HepG2 (cell line): ENCODE measurements at regions not wholly inside any gene's neighbourhood (a gene's known extent, or its start where the extent isn't known, plus 50 kb on each side); places are given as distances from the start of the nearest gene placed in this dataset.

Experiments
- ATAC-seq: fragments of 200-7000 bp; cut with Tn5 transposase; 3 replicates; pipeline ENCODE4 v1.9.1; 2020; ENCODE audit warnings: mild to moderate bottlenecking, moderate library complexity
- BruUV-seq: library from RNA; stranded (reverse); fragments of 400-500 nt; replicated peaks from 2 replicates; lab custom pipeline; 2021; lab: Mats Ljungman, UMichigan
- CTCF ChIA-PET: fragments of 300-600 bp; formaldehyde crosslinking; extraction: SDS; loops from one replicate; lab custom pipeline; 2021; ENCODE audit warnings: low total read pairs, inconsistent platforms, low intra/inter-chr PET ratio; lab: Yijun Ruan, JAX
- POLR2A ChIA-PET: fragments of 350-600 bp; sonication (Branson Sonifier 250); formaldehyde crosslinking; loops from one replicate; lab custom pipeline; 2020; ENCODE audit warnings: antibody characterized with exemption, inconsistent platforms; lab: Yijun Ruan, JAX
- DNase-seq: peaks from one replicate; pipeline ENCODE4 v3.0.0-alpha.2; 2015; ENCODE audit warnings: low spot score
- FAIRE-seq: peaks from 3 replicates; lab custom pipeline; 2011; peaks lifted over from hg19 to GRCh38; lab: Jason Lieb, UNC
- H2AFZ ChIP-seq: one replicate; pipeline ENCODE4 v1.6.1; 2011; ENCODE audit warnings: low read length, inconsistent platforms
- H3K27ac ChIP-seq: fragments of 300-600 bp; 3 replicates; pipeline ENCODE4 v1.8.0; 2011; ENCODE audit warnings: mixed run types, mild to moderate bottlenecking, mixed read lengths, low read length, inconsistent platforms; ENCODE audit not compliant: insufficient read depth; ENCODE audit errors: extremely low read length
- H3K27me3 ChIP-seq, 2 experiments: fragments of 200-600 bp in 1 of 2; 2 replicates in 1 of 2; 3 replicates in 1 of 2; pipeline versions ENCODE4 v1.6.0 to v1.8.0; 2011; ENCODE audit warnings: low read length in 2 of 2, mild to moderate bottlenecking in 2 of 2, moderate library complexity in 2 of 2, inconsistent platforms in 1 of 2; ENCODE audit not compliant: insufficient read depth in 2 of 2, control insufficient read depth in 1 of 2
- H3K36me3 ChIP-seq, 2 experiments: fragments of 200-600 bp in 1 of 2; replicated peaks in 1 of 2; 2 replicates in 1 of 2; 3 replicates in 1 of 2; pipeline versions ENCODE4 v1.5.1 to v1.8.0; 2011; ENCODE audit warnings: low read length in 2 of 2, inconsistent platforms in 1 of 2; ENCODE audit not compliant: insufficient read depth in 2 of 2, control insufficient read depth in 1 of 2
- H3K4me1 ChIP-seq: 2 replicates; pipeline ENCODE4 v1.5.1; 2012; ENCODE audit warnings: low read length, inconsistent platforms; ENCODE audit not compliant: insufficient read depth
- H3K4me2 ChIP-seq: 2 replicates; pipeline ENCODE4 v1.6.0; 2011; ENCODE audit warnings: low read depth, low read length, inconsistent platforms
- H3K4me3 ChIP-seq, 3 experiments: fragments of 200-600 bp in 1 of 3; sonication (generic), shearing (Covaris generic) in 1 of 3; replicated peaks in 1 of 3; 2 replicates each; pipeline ENCODE4 v1.5.1; 2011 to 2016; ENCODE audit warnings: low read length in 3 of 3, inconsistent platforms in 2 of 3, low read depth in 2 of 3, mild to moderate bottlenecking in 2 of 3, control low read depth in 1 of 3, mixed read lengths in 1 of 3; ENCODE audit not compliant: insufficient read depth in 1 of 3
- H3K79me2 ChIP-seq: one replicate; pipeline ENCODE4 v1.6.1; 2011; ENCODE audit warnings: low read length, inconsistent platforms; ENCODE audit not compliant: insufficient read depth
- H3K9ac ChIP-seq: 2 replicates; pipeline ENCODE4 v1.6.0; 2011; ENCODE audit warnings: mild to moderate bottlenecking, low read depth, low read length, inconsistent platforms; ENCODE audit not compliant: insufficient read depth
- H3K9me3 ChIP-seq: 2 replicates; pipeline ENCODE4 v1.5.1; 2012; ENCODE audit warnings: mild to moderate bottlenecking, low read length
- H4K20me1 ChIP-seq: 2 replicates; pipeline ENCODE4 v1.6.0; 2011; ENCODE audit warnings: inconsistent platforms, mild to moderate bottlenecking, low read length, moderate library complexity; ENCODE audit not compliant: insufficient read depth
- ATF1 ChIP-seq: IDR thresholded peaks from 2 replicates; pipeline ENCODE4 v1.6.1; 2016; ENCODE audit warnings: mild to moderate bottlenecking, control low read depth
- FOSL1 ChIP-seq: sonication (generic); formaldehyde crosslinking; IDR thresholded peaks from 2 replicates; pipeline ENCODE4 v1.9.0; 2021; ENCODE audit warnings: missing genetic modification reagents, borderline replicate concordance
- KDM5B ChIP-seq: sonication (generic); formaldehyde crosslinking; IDR thresholded peaks from 2 replicates; pipeline ENCODE4 v1.4.0; 2020; ENCODE audit warnings: missing genetic modification reagents, mild to moderate bottlenecking, borderline replicate concordance
- MAFK ChIP-seq, 2 experiments: IDR thresholded peaks in 1 of 2; conservative IDR thresholded peaks in 1 of 2; 2 replicates each; pipeline ENCODE4 v1.6.1; 2011; ENCODE audit warnings: improper control_type of control experiment in 2 of 2, low read length in 2 of 2
- MED1 ChIP-seq: sonication (generic); formaldehyde crosslinking; IDR thresholded peaks from 2 replicates; pipeline ENCODE4 v1.4.0; 2020; ENCODE audit warnings: missing genetic modification reagents
- MIER2 ChIP-seq: IDR thresholded peaks from 2 replicates; pipeline ENCODE4 v1.6.1; 2016; ENCODE audit warnings: missing biosample characterization, missing genetic modification reagents
- NFATC3 ChIP-seq: sonication (generic); formaldehyde crosslinking; IDR thresholded peaks from 2 replicates; pipeline ENCODE4 v1.5.1; 2020; ENCODE audit warnings: mild to moderate bottlenecking, missing genetic modification reagents
- NPAS2 ChIP-seq: sonication (generic); formaldehyde crosslinking; IDR thresholded peaks from 2 replicates; pipeline ENCODE4 v1.8.0; 2022; ENCODE audit warnings: mild to moderate bottlenecking, missing genetic modification reagents, borderline replicate concordance
- PRPF4 ChIP-seq: fragments of 200-400 bp; formaldehyde crosslinking; IDR thresholded peaks from 2 replicates; pipeline ENCODE4 v1.6.1; 2016; ENCODE audit warnings: low read length, low read depth; ENCODE audit not compliant: poor library complexity, severe bottlenecking
- ZFP62 ChIP-seq: sonication (generic); formaldehyde crosslinking; IDR thresholded peaks from 2 replicates; pipeline ENCODE4 v1.4.0; 2020; ENCODE audit warnings: missing genetic modification reagents
- ZFP90 ChIP-seq: sonication (generic); formaldehyde crosslinking; IDR thresholded peaks from 2 replicates; pipeline ENCODE4 v1.8.0; 2022; ENCODE audit warnings: missing genetic modification reagents, mild to moderate bottlenecking, inconsistent platforms, borderline replicate concordance
- ZNF264 ChIP-seq: sonication (generic); formaldehyde crosslinking; IDR thresholded peaks from 2 replicates; pipeline ENCODE4 v1.4.0; 2020; ENCODE audit warnings: missing genetic modification reagents
- ZNF616 ChIP-seq: sonication (generic); formaldehyde crosslinking; IDR thresholded peaks from 2 replicates; pipeline ENCODE4 v1.5.0; 2020; ENCODE audit warnings: low read depth, mild to moderate bottlenecking, missing genetic modification reagents
- ZNF678 ChIP-seq: sonication (generic); formaldehyde crosslinking; IDR thresholded peaks from 2 replicates; pipeline ENCODE4 v1.4.0; 2020; ENCODE audit warnings: mild to moderate bottlenecking, missing genetic modification reagents
- in situ Hi-C: cut with HindIII; loops from 2 replicates; pipeline ENCODE4 v1.10.0; 2017; ENCODE audit warnings: low pct_unique_long_range_greater_than_20kb; ENCODE audit not compliant: extremely low pct_ligation_motif_present
- intact Hi-C: fragments of 100-400 bp; cut with micrococcal nuclease; formaldehyde crosslinking; loops from one replicate; pipeline ENCODE4 v1.10.0; 2022; ENCODE audit not compliant: unreplicated experiment
- TF ChIP-seq, protein P1 (sequence below): IDR thresholded peaks from 2 replicates; pipeline ENCODE4 v1.6.1; 2016; ENCODE audit warnings: missing compliant biosample characterization, missing genetic modification reagents, borderline replicate concordance
- TF ChIP-seq, protein P2 (sequence below): sonication (generic); formaldehyde crosslinking; IDR thresholded peaks from 2 replicates; pipeline ENCODE4 v1.5.0; 2020; ENCODE audit warnings: mild to moderate bottlenecking, missing genetic modification reagents
- TF ChIP-seq, protein P3 (sequence below): sonication (generic); formaldehyde crosslinking; IDR thresholded peaks from 2 replicates; pipeline ENCODE4 v1.5.0; 2020; ENCODE audit warnings: missing genetic modification reagents, mild to moderate bottlenecking, borderline replicate concordance
- TF ChIP-seq, protein P4 (sequence below): sonication (generic); formaldehyde crosslinking; IDR thresholded peaks from 2 replicates; pipeline ENCODE4 v1.5.0; 2020; ENCODE audit warnings: missing genetic modification reagents
- TF ChIP-seq, protein P5 (sequence below): IDR thresholded peaks from 2 replicates; pipeline ENCODE4 v1.6.1; 2016; ENCODE audit warnings: low read depth, borderline replicate concordance

DNA sequence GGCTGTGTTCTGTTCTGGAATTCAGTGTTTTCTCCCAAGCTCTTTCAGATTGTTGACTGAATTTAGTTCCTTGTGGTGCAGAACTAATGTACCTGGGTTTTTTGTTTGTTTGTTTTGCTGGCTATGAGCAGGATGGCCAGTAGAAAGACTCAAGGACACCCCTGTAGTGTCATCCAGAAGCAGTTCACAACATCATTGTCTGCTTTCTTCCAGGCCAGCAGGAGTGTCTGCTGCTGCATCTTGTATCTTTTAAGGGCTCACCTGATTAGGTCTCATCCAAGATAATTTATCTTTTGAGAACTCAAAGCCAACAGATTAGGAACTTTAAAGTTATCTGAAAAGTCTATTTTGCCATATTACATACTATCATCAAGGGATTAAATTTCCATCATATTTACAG, 318.5 kb upstream of the MC4R start:
- intact Hi-C loops: no loop called here
- in situ Hi-C loops: no loop called here
- Histone ChIP-seq H3K79me2 (no peaks in the 10 kb centered on the region), H3K4me2 (no peak overlapping the region), H3K27ac (no peak overlapping the region), H3K36me3 (no peaks in the 10 kb centered on the region), H3K4me3 (no peak overlapping the region), H3K4me1 (no peaks in the 10 kb centered on the region), H2AFZ (no peak overlapping the region), H3K9ac (no peak overlapping the region), H3K27me3 (no peaks in the 10 kb centered on the region), H3K9me3 (no peaks in the 10 kb centered on the region), H4K20me1 (no peaks in the 10 kb centered on the region)
- ATAC-seq (no peak), FAIRE-seq (no peak), DNase-seq (no peak)
- ChIA-PET CTCF (no interaction called here), POLR2A (no interaction called here)
- TF ChIP-seq ZNF678 (CRISPR knock-in tag): no peak
- TF ChIP-seq NPAS2 (CRISPR knock-in tag): no peak
- TF ChIP-seq, protein P1, sequence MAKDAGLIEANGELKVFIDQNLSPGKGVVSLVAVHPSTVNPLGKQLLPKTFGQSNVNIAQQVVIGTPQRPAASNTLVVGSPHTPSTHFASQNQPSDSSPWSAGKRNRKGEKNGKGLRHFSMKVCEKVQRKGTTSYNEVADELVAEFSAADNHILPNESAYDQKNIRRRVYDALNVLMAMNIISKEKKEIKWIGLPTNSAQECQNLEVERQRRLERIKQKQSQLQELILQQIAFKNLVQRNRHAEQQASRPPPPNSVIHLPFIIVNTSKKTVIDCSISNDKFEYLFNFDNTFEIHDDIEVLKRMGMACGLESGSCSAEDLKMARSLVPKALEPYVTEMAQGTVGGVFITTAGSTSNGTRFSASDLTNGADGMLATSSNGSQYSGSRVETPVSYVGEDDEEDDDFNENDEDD (CRISPR knock-in tag): no peak
- TF ChIP-seq PRPF4: no peak
- no peak for TF ChIP-seq NFATC3 (CRISPR knock-in tag)
- TF ChIP-seq, protein P2, sequence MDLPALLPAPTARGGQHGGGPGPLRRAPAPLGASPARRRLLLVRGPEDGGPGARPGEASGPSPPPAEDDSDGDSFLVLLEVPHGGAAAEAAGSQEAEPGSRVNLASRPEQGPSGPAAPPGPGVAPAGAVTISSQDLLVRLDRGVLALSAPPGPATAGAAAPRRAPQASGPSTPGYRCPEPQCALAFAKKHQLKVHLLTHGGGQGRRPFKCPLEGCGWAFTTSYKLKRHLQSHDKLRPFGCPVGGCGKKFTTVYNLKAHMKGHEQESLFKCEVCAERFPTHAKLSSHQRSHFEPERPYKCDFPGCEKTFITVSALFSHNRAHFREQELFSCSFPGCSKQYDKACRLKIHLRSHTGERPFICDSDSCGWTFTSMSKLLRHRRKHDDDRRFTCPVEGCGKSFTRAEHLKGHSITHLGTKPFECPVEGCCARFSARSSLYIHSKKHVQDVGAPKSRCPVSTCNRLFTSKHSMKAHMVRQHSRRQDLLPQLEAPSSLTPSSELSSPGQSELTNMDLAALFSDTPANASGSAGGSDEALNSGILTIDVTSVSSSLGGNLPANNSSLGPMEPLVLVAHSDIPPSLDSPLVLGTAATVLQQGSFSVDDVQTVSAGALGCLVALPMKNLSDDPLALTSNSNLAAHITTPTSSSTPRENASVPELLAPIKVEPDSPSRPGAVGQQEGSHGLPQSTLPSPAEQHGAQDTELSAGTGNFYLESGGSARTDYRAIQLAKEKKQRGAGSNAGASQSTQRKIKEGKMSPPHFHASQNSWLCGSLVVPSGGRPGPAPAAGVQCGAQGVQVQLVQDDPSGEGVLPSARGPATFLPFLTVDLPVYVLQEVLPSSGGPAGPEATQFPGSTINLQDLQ (CRISPR knock-in tag): no peak
- TF ChIP-seq MIER2 (CRISPR knock-in tag): no peak
- TF ChIP-seq MED1: no peak
- TF ChIP-seq, protein P3, sequence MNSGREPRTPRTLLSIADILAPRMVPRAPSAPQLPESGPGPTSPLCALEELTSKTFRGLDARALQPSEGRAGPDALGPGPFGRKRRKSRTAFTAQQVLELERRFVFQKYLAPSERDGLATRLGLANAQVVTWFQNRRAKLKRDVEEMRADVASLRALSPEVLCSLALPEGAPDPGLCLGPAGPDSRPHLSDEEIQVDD (CRISPR knock-in tag): no peak
- no peak for TF ChIP-seq ZNF616 (CRISPR knock-in tag)
- no peak for TF ChIP-seq ATF1
- TF ChIP-seq, protein P4, sequence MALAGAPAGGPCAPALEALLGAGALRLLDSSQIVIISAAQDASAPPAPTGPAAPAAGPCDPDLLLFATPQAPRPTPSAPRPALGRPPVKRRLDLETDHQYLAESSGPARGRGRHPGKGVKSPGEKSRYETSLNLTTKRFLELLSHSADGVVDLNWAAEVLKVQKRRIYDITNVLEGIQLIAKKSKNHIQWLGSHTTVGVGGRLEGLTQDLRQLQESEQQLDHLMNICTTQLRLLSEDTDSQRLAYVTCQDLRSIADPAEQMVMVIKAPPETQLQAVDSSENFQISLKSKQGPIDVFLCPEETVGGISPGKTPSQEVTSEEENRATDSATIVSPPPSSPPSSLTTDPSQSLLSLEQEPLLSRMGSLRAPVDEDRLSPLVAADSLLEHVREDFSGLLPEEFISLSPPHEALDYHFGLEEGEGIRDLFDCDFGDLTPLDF (CRISPR knock-in tag): no peak
- no peak for TF ChIP-seq FOSL1
- TF ChIP-seq, protein P5, sequence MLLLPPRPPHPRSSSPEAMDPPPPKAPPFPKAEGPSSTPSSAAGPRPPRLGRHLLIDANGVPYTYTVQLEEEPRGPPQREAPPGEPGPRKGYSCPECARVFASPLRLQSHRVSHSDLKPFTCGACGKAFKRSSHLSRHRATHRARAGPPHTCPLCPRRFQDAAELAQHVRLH (CRISPR knock-in tag): no peak
- no peak for TF ChIP-seq ZFP62 (CRISPR knock-in tag)
- TF ChIP-seq ZNF264 (CRISPR knock-in tag): no peak
- no peak for TF ChIP-seq ZFP90 (CRISPR knock-in tag)
- TF ChIP-seq MAFK (conservative IDR thresholded peaks at IDR 0.05 in 1 of 2, IDR thresholded peaks at IDR 0.05 in 1 of 2; ENCODE audit: low read length in 2 of 2): no peak
- no peak for TF ChIP-seq KDM5B (CRISPR knock-in tag)
- no TSS peak for BruUV-seq
